ENCODE measurements at regions not wholly inside any gene's neighbourhood (a gene's known extent, or its start where the extent isn't known, plus 50 kb on each side); places are given as distances from the start of the nearest gene placed in this dataset.
"Not testable (repeated sequence)": the region's sequence is repeated elsewhere in the genome, so short reads cannot be mapped to it uniquely, and the experiment has no call there.

GRCh38 chr11:97048481-97048880 lies 658.7 kb downstream of the JRKL start:
- DNase-seq = no peak

GRCh38 chr11:97060184-97060583 lies 670.4 kb downstream of the JRKL start:
- no peak for DNase-seq

GRCh38 chr11:97069160-97069559 lies 679.3 kb downstream of the JRKL start:
- DNase-seq = no peak

GRCh38 chr11:97072420-97072819 lies 682.6 kb downstream of the JRKL start:
- DNase-seq = no peak

GRCh38 chr11:97076666-97077065 lies 686.9 kb downstream of the JRKL start:
- DNase-seq = not testable (repeated sequence)

- no peak for DNase-seq
Measured at GRCh38 chr11:97078443-97078842, 688.6 kb downstream of the JRKL start.

GRCh38 chr11:97079244-97079643 lies 689.4 kb downstream of the JRKL start:
- no peak for DNase-seq

- DNase-seq = no peak
Measured at GRCh38 chr11:97087419-97087818, 697.6 kb downstream of the JRKL start.

- DNase-seq = no peak
Measured at GRCh38 chr11:97092823-97093222, 703.0 kb downstream of the JRKL start.

GRCh38 chr11:97102180-97102579 lies 712.4 kb downstream of the JRKL start:
- not testable (repeated sequence) for DNase-seq

- no peak for DNase-seq
Measured at GRCh38 chr11:97107604-97108003, 717.8 kb downstream of the JRKL start.

- no peak for DNase-seq
Measured at GRCh38 chr11:97109078-97109477, 719.3 kb downstream of the JRKL start.

- DNase-seq = no peak
Measured at GRCh38 chr11:97110376-97110775, 720.6 kb downstream of the JRKL start.

GRCh38 chr11:97111559-97111958 lies 721.7 kb downstream of the JRKL start:
- DNase-seq = no peak

- no peak for DNase-seq
Measured at GRCh38 chr11:97118614-97119200, 728.9 kb downstream of the JRKL start.

- DNase-seq = no peak
Measured at GRCh38 chr11:97123237-97123636, 733.4 kb downstream of the JRKL start.

GRCh38 chr11:97136067-97136466 lies 746.3 kb downstream of the JRKL start:
- no peak for DNase-seq

- DNase-seq = no peak
Measured at GRCh38 chr11:97140885-97141494, 751.2 kb downstream of the JRKL start.

GRCh38 chr11:97143463-97143862 lies 753.6 kb downstream of the JRKL start:
- DNase-seq = no peak

- no peak for DNase-seq
Measured at GRCh38 chr11:97149741-97150140, 759.9 kb downstream of the JRKL start.

GRCh38 chr11:97157221-97157740 lies 767.5 kb downstream of the JRKL start:
- DNase-seq = no peak

GRCh38 chr11:97158243-97158642 lies 768.4 kb downstream of the JRKL start:
- no peak for DNase-seq

- DNase-seq = no peak
Measured at GRCh38 chr11:97163631-97164191, 773.9 kb downstream of the JRKL start.

All from CD4-positive, alpha-beta T cell treated with Interleukin-4 for 4 hours (primary cell).